Right atrium auricular region (tissue), 2 donors: ENCODE measurements at regions not wholly inside any gene's neighbourhood (a gene's known extent, or its start where the extent isn't known, plus 50 kb on each side); places are given as distances from the start of the nearest gene placed in this dataset.

Experiments
- DNase-seq: peaks from one replicate; pipeline ENCODE4 v3.0.0-alpha.2; 2019; ENCODE audit warnings: low spot score
- H3K27ac ChIP-seq, 2 donors: fragments of 200-600 bp; sonication (generic); 1 replicate in 1 of 2; 2 replicates in 1 of 2; pipeline ENCODE4 v1.5.1; 2016 to 2019
- H3K27me3 ChIP-seq, 2 donors: fragments of 200-600 bp; sonication (generic); one replicate each; pipeline versions ENCODE4 v1.5.1 to v1.6.0; 2017 to 2019
- H3K36me3 ChIP-seq: fragments of 200-600 bp; sonication (generic); one replicate; pipeline ENCODE4 v1.5.1; 2016
- H3K4me1 ChIP-seq, 2 donors: fragments of 200-600 bp; sonication (generic); one replicate each; pipeline versions ENCODE4 v1.5.1 to v1.6.0; 2017 to 2019
- H3K4me3 ChIP-seq, 2 donors: fragments of 200-600 bp; sonication (generic); 1 replicate in 1 of 2; 2 replicates in 1 of 2; pipeline ENCODE4 v1.5.1; 2017 to 2019; ENCODE audit warnings: mild to moderate bottlenecking in 1 of 2, moderate library complexity in 1 of 2
- H3K9me3 ChIP-seq, 2 donors: fragments of 200-600 bp; sonication (generic); one replicate each; pipeline ENCODE4 v1.5.1; 2019
- TF ChIP-seq, protein P1 (sequence below), 2 donors: fragments of 200-600 bp; sonication (generic); IDR thresholded peaks; one replicate each; pipeline ENCODE4 v1.5.1; 2019; ENCODE audit warnings: antibody characterized with exemption in 2 of 2

DNA sequence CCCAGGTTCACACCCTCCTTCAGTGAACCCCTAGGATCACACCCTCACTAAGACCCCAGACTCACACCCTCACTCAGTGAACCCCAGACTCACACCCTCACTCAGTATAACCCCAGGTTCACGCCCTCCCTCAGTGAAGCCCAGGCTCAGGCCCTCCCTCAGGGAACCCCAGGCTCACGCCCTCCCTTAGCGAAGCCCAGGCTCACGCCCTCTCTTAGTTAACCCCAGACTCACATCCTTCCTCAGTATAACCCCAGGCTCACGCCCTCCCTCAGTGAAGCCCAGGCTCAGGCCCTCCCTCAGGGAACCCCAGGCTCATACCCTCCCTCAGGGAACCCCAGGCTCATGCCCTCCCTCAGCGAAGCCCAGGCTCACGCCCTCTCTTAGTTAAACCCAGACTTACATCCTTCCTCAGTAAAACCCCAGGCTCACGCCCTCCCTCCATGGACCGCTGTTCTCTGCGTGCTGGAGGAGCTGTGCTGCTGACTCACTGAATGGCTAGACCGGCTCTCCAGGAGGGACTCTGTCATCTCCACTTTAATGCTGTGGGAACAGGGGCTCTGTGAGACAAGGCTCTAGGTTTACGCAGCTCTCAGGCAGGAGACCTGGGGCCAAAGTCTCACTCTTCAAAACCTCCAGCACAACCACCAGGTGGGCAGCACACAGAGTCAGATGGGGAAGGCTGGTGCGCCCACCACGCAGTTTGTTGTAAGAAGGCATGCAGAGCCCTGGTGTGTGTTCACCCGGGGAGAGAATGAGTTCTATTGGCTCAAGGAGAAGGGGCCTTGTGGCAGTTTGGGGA is 506.9 kb upstream of the MYT1L start:
- H3K9me3 ChIP-seq, result no peaks in the 10 kb centered on the region
- peak; percentile 44 for DNase-seq
- H3K27me3 ChIP-seq, result no peaks in the 10 kb centered on the region
- no peaks in the 10 kb centered on the region for H3K36me3 ChIP-seq
- no peak overlapping the region for H3K27ac ChIP-seq
- H3K4me3 ChIP-seq, result no peak overlapping the region
- no peaks in the 10 kb centered on the region for H3K4me1 ChIP-seq
- TF ChIP-seq, protein P1, sequence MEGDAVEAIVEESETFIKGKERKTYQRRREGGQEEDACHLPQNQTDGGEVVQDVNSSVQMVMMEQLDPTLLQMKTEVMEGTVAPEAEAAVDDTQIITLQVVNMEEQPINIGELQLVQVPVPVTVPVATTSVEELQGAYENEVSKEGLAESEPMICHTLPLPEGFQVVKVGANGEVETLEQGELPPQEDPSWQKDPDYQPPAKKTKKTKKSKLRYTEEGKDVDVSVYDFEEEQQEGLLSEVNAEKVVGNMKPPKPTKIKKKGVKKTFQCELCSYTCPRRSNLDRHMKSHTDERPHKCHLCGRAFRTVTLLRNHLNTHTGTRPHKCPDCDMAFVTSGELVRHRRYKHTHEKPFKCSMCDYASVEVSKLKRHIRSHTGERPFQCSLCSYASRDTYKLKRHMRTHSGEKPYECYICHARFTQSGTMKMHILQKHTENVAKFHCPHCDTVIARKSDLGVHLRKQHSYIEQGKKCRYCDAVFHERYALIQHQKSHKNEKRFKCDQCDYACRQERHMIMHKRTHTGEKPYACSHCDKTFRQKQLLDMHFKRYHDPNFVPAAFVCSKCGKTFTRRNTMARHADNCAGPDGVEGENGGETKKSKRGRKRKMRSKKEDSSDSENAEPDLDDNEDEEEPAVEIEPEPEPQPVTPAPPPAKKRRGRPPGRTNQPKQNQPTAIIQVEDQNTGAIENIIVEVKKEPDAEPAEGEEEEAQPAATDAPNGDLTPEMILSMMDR (IDR thresholded peaks at IDR 0.05), result no peak

- Histone ChIP-seq H3K27me3 (no peaks in the 10 kb centered on the region), H3K36me3 (no peaks in the 10 kb centered on the region), H3K4me3 (no peak overlapping the region), H3K4me1 (no peaks in the 10 kb centered on the region), H3K27ac (no peak overlapping the region), H3K9me3 (no peaks in the 10 kb centered on the region)
- DNase-seq, result peak; percentile 18
- TF ChIP-seq, protein P1 (IDR thresholded peaks at IDR 0.05), result no peak
These were observed 505.4 kb upstream of the MYT1L start for GRCh38 chr2:2836343-2837070.

GRCh38 chr2:2834516-2835254 is 503.6 kb upstream of the MYT1L start:
- Histone ChIP-seq H3K27ac (no peak overlapping the region), H3K27me3 (no peaks in the 10 kb centered on the region), H3K4me3 (no peak overlapping the region), H3K4me1 (no peaks in the 10 kb centered on the region), H3K9me3 (no peaks in the 10 kb centered on the region), H3K36me3 (no peaks in the 10 kb centered on the region)
- TF ChIP-seq, protein P1 (IDR thresholded peaks at IDR 0.05), result no peak
- peak; percentile 1 for DNase-seq

DNA sequence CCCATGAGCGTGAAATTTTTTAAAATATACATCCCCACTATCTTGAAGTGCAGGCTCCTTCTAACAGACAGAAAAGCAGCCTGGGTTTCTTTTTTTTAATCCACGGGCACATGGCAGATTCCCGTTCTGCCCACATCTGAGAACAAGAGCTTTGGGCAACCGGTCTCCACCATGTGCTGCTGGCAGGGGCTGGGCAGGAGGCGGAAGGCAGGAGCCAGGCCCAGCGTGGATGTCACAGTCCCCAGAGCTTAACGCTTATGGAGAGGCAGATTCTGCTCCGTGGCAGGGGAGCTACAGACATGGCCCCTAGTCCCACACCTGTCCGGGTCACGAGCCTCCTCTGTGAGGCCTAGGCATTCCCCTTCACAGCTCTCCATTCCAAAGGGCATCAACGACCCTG is 503.0 kb upstream of the MYT1L start:
- TF ChIP-seq, protein P1 (IDR thresholded peaks at IDR 0.05), result no peak

DNA sequence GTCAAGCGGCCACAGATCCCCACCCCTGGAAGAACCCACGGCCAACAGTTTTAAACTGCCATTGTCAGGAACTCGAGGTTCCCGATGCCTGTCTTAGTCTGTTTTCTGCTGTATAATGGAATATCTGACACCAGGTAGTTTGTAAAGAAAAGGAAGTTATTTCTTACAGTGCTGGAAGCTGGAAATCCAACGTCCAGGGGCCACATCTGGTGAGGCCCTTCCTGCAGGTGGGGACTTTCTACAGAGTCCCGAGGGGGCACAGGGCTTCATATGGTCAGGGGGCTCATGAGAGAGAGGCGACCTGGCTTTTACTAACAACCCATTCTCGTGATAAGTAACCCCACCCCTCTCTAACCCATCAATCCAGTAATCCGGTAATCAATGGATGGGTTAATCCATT is 501.6 kb upstream of the MYT1L start:
- Histone ChIP-seq H3K4me1 (no peaks in the 10 kb centered on the region), H3K36me3 (no peaks in the 10 kb centered on the region), H3K4me3 (no peak overlapping the region), H3K27ac (no peak overlapping the region), H3K9me3 (no peaks in the 10 kb centered on the region), H3K27me3 (no peaks in the 10 kb centered on the region)
- TF ChIP-seq, protein P1 (IDR thresholded peaks at IDR 0.05), result no peak
- DNase-seq, result peak; percentile 4

More for the DNA sequence above, 503.0 kb upstream of the MYT1L start:
- Histone ChIP-seq H3K27me3 (no peaks in the 10 kb centered on the region), H3K27ac (no peak overlapping the region), H3K36me3 (no peaks in the 10 kb centered on the region), H3K4me1 (no peaks in the 10 kb centered on the region), H3K4me3 (no peak overlapping the region), H3K9me3 (no peaks in the 10 kb centered on the region)
- peak; percentile 32 for DNase-seq
